CD14-positive monocyte (primary cell): ENCODE measurements at regions not wholly inside any gene's neighbourhood (a gene's known extent, or its start where the extent isn't known, plus 50 kb on each side); places are given as distances from the start of the nearest gene placed in this dataset.

Experiments used
- DNase-seq, 3 donors: peaks; one replicate each; pipeline ENCODE4 v3.0.0-alpha.2; 2011 to 2022
- H2AFZ ChIP-seq: 2 replicates; pipeline ENCODE4 v1.6.0; 2012; ENCODE audit warnings: mild to moderate bottlenecking, low read depth, low read length, inconsistent platforms; ENCODE audit not compliant: insufficient read depth, poor library complexity, severe bottlenecking
- H3K27ac ChIP-seq, 2 donors: 1 replicate in 1 of 2; 2 replicates in 1 of 2; pipeline ENCODE4 v1.5.1; 2012 to 2013; ENCODE audit warnings: low read length in 2 of 2, control low read depth in 1 of 2, inconsistent platforms in 1 of 2, low read depth in 1 of 2, mild to moderate bottlenecking in 1 of 2
- H3K27me3 ChIP-seq, 2 donors: one replicate each; pipeline versions ENCODE4 v1.6.0 to v1.6.1; 2011 to 2013; ENCODE audit warnings: low read length in 2 of 2; ENCODE audit not compliant: control insufficient read depth in 2 of 2, insufficient read depth in 2 of 2
- H3K36me3 ChIP-seq, 2 donors: replicated peaks in 1 of 2; 1 replicate in 1 of 2; 2 replicates in 1 of 2; pipeline versions ENCODE4 v1.5.1 to v1.6.1; 2012 to 2013; ENCODE audit warnings: low read length in 2 of 2, control low read depth in 1 of 2, inconsistent platforms in 1 of 2, mild to moderate bottlenecking in 1 of 2; ENCODE audit not compliant: insufficient read depth in 2 of 2, control insufficient read depth in 1 of 2
- H3K4me1 ChIP-seq, 2 donors: 1 replicate in 1 of 2; 2 replicates in 1 of 2; pipeline versions ENCODE4 v1.5.1 to v1.6.1; 2012 to 2013; ENCODE audit warnings: low read length in 2 of 2, control low read depth in 1 of 2, inconsistent platforms in 1 of 2, mild to moderate bottlenecking in 1 of 2, moderate library complexity in 1 of 2; ENCODE audit not compliant: insufficient read depth in 2 of 2, control insufficient read depth in 1 of 2
- H3K4me2 ChIP-seq: replicated peaks from 2 replicates; pipeline ENCODE3; 2012; ENCODE audit warnings: low read length, moderate library complexity, mild to moderate bottlenecking; ENCODE audit not compliant: poor library complexity, severe bottlenecking; ENCODE audit errors: extremely low read depth
- H3K4me3 ChIP-seq, 3 experiments: fragments of 200-600 bp in 1 of 3; sonication (generic) in 1 of 3; replicated peaks in 1 of 3; 1 replicate in 2 of 3; 2 replicates in 1 of 3; pipeline ENCODE4 v1.5.1; 2011 to 2013; ENCODE audit warnings: low read length in 3 of 3, mild to moderate bottlenecking in 3 of 3, control low read depth in 2 of 3, low read depth in 2 of 3, inconsistent platforms in 1 of 3, moderate library complexity in 1 of 3
- H3K79me2 ChIP-seq: 2 replicates; pipeline ENCODE4 v1.6.0; 2012; ENCODE audit warnings: mild to moderate bottlenecking, control low read depth, inconsistent platforms, low read length, moderate library complexity; ENCODE audit not compliant: insufficient read depth
- H3K9ac ChIP-seq: 2 replicates; pipeline ENCODE4 v1.6.0; 2017; ENCODE audit warnings: low read length, mild to moderate bottlenecking; ENCODE audit not compliant: insufficient read depth, poor library complexity, severe bottlenecking
- H3K9me3 ChIP-seq, 2 donors: replicated peaks in 1 of 2; 1 replicate in 1 of 2; 2 replicates in 1 of 2; pipeline versions ENCODE4 v1.5.1 to v1.6.1; 2012 to 2013; ENCODE audit warnings: low read length in 2 of 2, control low read depth in 1 of 2; ENCODE audit not compliant: control insufficient read depth in 1 of 2, insufficient read depth in 1 of 2
- H4K20me1 ChIP-seq: 2 replicates; pipeline ENCODE4 v1.6.0; 2012; ENCODE audit warnings: mild to moderate bottlenecking, low read length, control low read depth, moderate library complexity; ENCODE audit not compliant: insufficient read depth
- H3K27ac Mint-ChIP-seq, 7 donors: one replicate each; pipeline ENCODE4 v1.8.0; 2020; ENCODE audit warnings: mild to moderate bottlenecking in 7 of 7, mixed read lengths in 7 of 7, moderate library complexity in 6 of 7, inconsistent platforms in 2 of 7
- H3K27me3 Mint-ChIP-seq, 3 donors: one replicate each; pipeline ENCODE4 v1.8.0; 2021 to 2022; ENCODE audit warnings: low read depth in 3 of 3, mild to moderate bottlenecking in 3 of 3, mixed read lengths in 3 of 3, moderate library complexity in 3 of 3, inconsistent platforms in 1 of 3
- H3K36me3 Mint-ChIP-seq, 2 donors: one replicate each; pipeline ENCODE4 v1.8.0; 2020; ENCODE audit warnings: mixed read lengths in 2 of 2, inconsistent platforms in 1 of 2, mild to moderate bottlenecking in 1 of 2
- H3K4me1 Mint-ChIP-seq: one replicate; pipeline ENCODE4 v1.8.0; 2020; ENCODE audit warnings: mild to moderate bottlenecking, mixed read lengths
- H3K4me3 Mint-ChIP-seq, 2 donors: one replicate each; pipeline ENCODE4 v1.8.0; 2020; ENCODE audit warnings: mild to moderate bottlenecking in 2 of 2, mixed read lengths in 2 of 2, moderate library complexity in 1 of 2
- H3K9me3 Mint-ChIP-seq, 7 donors: one replicate each; pipeline ENCODE4 v1.8.0; 2020 to 2022; ENCODE audit warnings: mixed read lengths in 7 of 7, mild to moderate bottlenecking in 6 of 7, moderate library complexity in 6 of 7, inconsistent platforms in 2 of 7
- CTCF ChIP-seq: fragments of 200-600 bp; IDR thresholded peaks from one replicate; pipeline ENCODE4 v1.8.0; 2022; ENCODE audit warnings: antibody characterized with exemption, mild to moderate bottlenecking
- WGBS: methylation state at CpG from one replicate; pipeline ENCODE4 v1.1.5; 2013; ENCODE audit warnings: missing lambda C conversion rate; ENCODE audit not compliant: insufficient coverage; 5-methylcytosine and 5-hydroxymethylcytosine counted together
- intact Hi-C, 2 donors: fragments of 100-400 bp; cut with micrococcal nuclease; formaldehyde crosslinking; loops; one replicate each; pipeline versions ENCODE4 v1.15.0 to v1.15.1; 2023

DNA sequence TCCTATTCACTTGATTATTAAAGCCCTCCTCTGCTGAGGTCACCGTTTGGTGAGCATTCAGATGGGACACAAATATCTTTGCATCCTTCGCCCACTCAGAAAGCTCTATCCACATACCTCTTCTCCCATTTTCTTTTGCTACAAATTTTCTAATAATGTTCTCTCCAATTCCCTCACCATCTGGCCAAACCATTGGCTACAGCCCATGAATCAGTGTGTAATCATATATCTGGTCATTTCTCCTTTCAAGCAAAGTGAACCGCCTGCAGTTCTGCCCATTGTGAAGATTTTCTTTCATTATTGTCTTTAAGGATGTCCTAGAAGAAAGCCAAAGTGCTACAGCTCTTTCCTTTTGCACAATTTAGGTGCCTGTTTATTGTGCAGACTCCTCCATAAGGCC lies 54.2 kb upstream of the DAPK1 start:
- no peak overlapping the region for H3K27ac ChIP-seq
- Mint-ChIP-seq H3K4me1 (peaks cover 11% of the 10 kb centered on the region), H3K27ac (no peak overlapping the region), H3K36me3 (no peaks in the 10 kb centered on the region), H3K4me3 (no peak overlapping the region), H3K27me3 (peaks cover 0 to 2% (median 0%) of the 10 kb centered on the region in 3 donors), H3K9me3 (peaks cover 0 to 4% (median 2%) of the 10 kb centered on the region in 7 donors)
- no peaks in the 10 kb centered on the region for H3K79me2 ChIP-seq
- WGBS = 100% methylated on average over 2 of the region's 3 CpGs
- no peak for DNase-seq
- H3K9ac ChIP-seq = no peak overlapping the region
- H2AFZ ChIP-seq = no peak overlapping the region
- no peak for TF ChIP-seq CTCF
- H3K9me3 ChIP-seq = no peaks in the 10 kb centered on the region
- intact Hi-C loops = no loop called here
- H3K4me3 ChIP-seq = no peak overlapping the region
- H3K4me1 ChIP-seq = peaks cover 6 to 9% of the 10 kb centered on the region in 2 donors
- H3K36me3 ChIP-seq = no peaks in the 10 kb centered on the region
- H3K4me2 ChIP-seq = no peak overlapping the region
- no peaks in the 10 kb centered on the region for H3K27me3 ChIP-seq
- H4K20me1 ChIP-seq = no peaks in the 10 kb centered on the region

GRCh38 chr9:87445646-87446045 lies 52.0 kb upstream of the DAPK1 start:
- H3K27me3 Mint-ChIP-seq = peaks cover 0 to 2% (median 0%) of the 10 kb centered on the region in 3 donors
- peaks cover 0 to 4% (median 2%) of the 10 kb centered on the region in 7 donors for H3K9me3 Mint-ChIP-seq
- Histone ChIP-seq H3K27ac (peak overlapping the region in 1 of 2 donors; percentile 71), H3K36me3 (no peaks in the 10 kb centered on the region), H3K27me3 (no peaks in the 10 kb centered on the region), H3K4me3 (peak overlapping the region; percentile 20 to 70 (median 45)), H4K20me1 (no peaks in the 10 kb centered on the region), H3K4me1 (peaks cover 6 to 9% of the 10 kb centered on the region in 2 donors), H3K79me2 (no peaks in the 10 kb centered on the region), H3K9ac (no peak overlapping the region), H2AFZ (peak overlapping the region; percentile 80), H3K4me2 (peak overlapping the region; percentile 73), H3K9me3 (no peaks in the 10 kb centered on the region)
- peak; percentile 48 to 81 (median 76) for DNase-seq
- peak overlapping the region; percentile 67 to 90 for H3K4me3 Mint-ChIP-seq
- H3K27ac Mint-ChIP-seq = peak overlapping the region in 6 of 7 donors; percentile 64 to 90 (median 78)
- H3K36me3 Mint-ChIP-seq = no peaks in the 10 kb centered on the region
- no peak for TF ChIP-seq CTCF
- no CpG with 5 or more reads among the region's 5 CpGs for WGBS
- intact Hi-C loops = no loop called here
- H3K4me1 Mint-ChIP-seq = peaks cover 11% of the 10 kb centered on the region
